Chondrocyte (in vitro differentiated cells): ENCODE measurements at regions not wholly inside any gene's neighbourhood (a gene's known extent, or its start where the extent isn't known, plus 50 kb on each side); places are given as distances from the start of the nearest gene placed in this dataset.

ENCODE experiments used
- DNase-seq: peaks from one replicate; pipeline ENCODE4 v3.0.0; 2021; ENCODE audit warnings: mixed read lengths, low spot score
- H3K27ac Mint-ChIP-seq: one replicate; pipeline ENCODE4 v1.8.0; 2021; ENCODE audit warnings: mild to moderate bottlenecking, moderate library complexity, mixed read lengths; ENCODE audit not compliant: unreplicated experiment
- H3K27me3 Mint-ChIP-seq: 2 replicates; pipeline ENCODE4 v1.8.0; 2021; ENCODE audit warnings: low read depth, mixed read lengths
- H3K36me3 Mint-ChIP-seq: 2 replicates; pipeline ENCODE4 v1.8.0; 2021; ENCODE audit warnings: low read depth, mixed read lengths
- H3K4me1 Mint-ChIP-seq: 2 replicates; pipeline ENCODE4 v1.8.0; 2021; ENCODE audit warnings: low read depth, mild to moderate bottlenecking, mixed read lengths
- H3K4me3 Mint-ChIP-seq: one replicate; pipeline ENCODE4 v1.8.0; 2021; ENCODE audit warnings: mild to moderate bottlenecking, moderate library complexity, mixed read lengths; ENCODE audit not compliant: unreplicated experiment
- H3K9me3 Mint-ChIP-seq: 2 replicates; pipeline ENCODE4 v1.8.0; 2021; ENCODE audit warnings: low read depth, mixed read lengths
- CTCF ChIP-seq: fragments of 200-600 bp; sonication (generic); IDR thresholded peaks from 2 replicates; pipeline ENCODE4 v1.5.0; 2021; ENCODE audit warnings: antibody characterized with exemption, mild to moderate bottlenecking, moderate library complexity

GRCh38 chr6:87995461-87995860 is 52.2 kb upstream of the SPACA1 start:
- no peaks in the 10 kb centered on the region for H3K4me1 Mint-ChIP-seq
- no peak overlapping the region for H3K4me3 Mint-ChIP-seq
- H3K36me3 Mint-ChIP-seq, result no peaks in the 10 kb centered on the region
- H3K27me3 Mint-ChIP-seq, result peaks cover 24% of the 10 kb centered on the region
- no peak for TF ChIP-seq CTCF
- H3K9me3 Mint-ChIP-seq, result no peaks in the 10 kb centered on the region
- no peak for DNase-seq
- no peak overlapping the region for H3K27ac Mint-ChIP-seq

DNA sequence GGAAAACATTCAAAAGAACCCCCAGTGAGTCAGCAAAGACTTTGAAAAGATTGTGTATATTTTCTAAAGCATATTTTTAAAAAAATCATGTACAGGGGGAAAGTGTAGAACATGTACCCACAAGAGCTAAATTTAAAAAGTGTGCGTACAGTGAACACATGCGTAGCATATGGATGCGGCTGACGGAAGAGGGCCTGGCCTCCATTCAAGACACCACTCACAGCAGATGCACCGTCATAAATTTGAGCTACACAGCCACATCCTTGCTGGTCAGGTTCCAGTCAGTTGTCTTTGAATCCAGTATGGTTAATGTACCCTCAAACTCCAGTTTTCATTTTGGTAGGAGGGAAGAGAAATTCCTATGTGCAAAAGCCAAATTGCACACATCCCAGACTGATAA is 54.3 kb upstream of the SPACA1 start:
- TF ChIP-seq CTCF, result no peak
- Mint-ChIP-seq H3K27ac (no peak overlapping the region), H3K27me3 (peaks cover 21% of the 10 kb centered on the region), H3K36me3 (no peaks in the 10 kb centered on the region), H3K4me1 (no peaks in the 10 kb centered on the region), H3K9me3 (no peaks in the 10 kb centered on the region), H3K4me3 (no peak overlapping the region)
- DNase-seq, result no peak

GRCh38 chr6:87990871-87991270 is 56.8 kb upstream of the SPACA1 start:
- no peak overlapping the region for H3K27ac Mint-ChIP-seq
- no peak for TF ChIP-seq CTCF
- no peak for DNase-seq
- H3K27me3 Mint-ChIP-seq, result peaks cover 14% of the 10 kb centered on the region
- H3K36me3 Mint-ChIP-seq, result no peaks in the 10 kb centered on the region
- no peak overlapping the region for H3K4me3 Mint-ChIP-seq
- H3K9me3 Mint-ChIP-seq, result peaks cover 6% of the 10 kb centered on the region
- no peaks in the 10 kb centered on the region for H3K4me1 Mint-ChIP-seq

- Mint-ChIP-seq H3K9me3 (no peaks in the 10 kb centered on the region), H3K27ac (no peak overlapping the region), H3K36me3 (no peaks in the 10 kb centered on the region), H3K4me1 (no peaks in the 10 kb centered on the region), H3K4me3 (no peak overlapping the region), H3K27me3 (peaks cover 30% of the 10 kb centered on the region)
- no peak for DNase-seq
- TF ChIP-seq CTCF, result no peak
These were observed 65.5 kb upstream of the SPACA1 start for GRCh38 chr6:87982134-87982533.

DNA sequence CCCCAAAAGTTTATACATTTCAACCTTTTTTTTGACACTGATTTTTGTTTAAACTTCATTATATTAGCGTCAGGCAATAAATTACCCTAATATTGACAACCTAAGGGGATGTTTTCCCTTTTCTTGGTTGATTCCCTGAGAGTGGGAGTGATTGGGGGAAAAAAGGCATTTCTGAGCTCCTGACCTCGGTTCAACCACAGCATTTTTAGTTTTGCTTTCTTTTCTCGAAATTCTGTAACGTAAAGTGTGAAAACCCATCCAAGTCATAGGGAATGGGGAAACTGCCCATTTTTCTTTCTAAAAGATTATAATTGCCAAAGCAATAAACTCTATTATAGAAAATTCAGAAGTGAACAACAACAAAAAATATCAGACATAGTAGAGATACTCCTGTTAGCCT is 67.9 kb upstream of the SPACA1 start:
- no peak for DNase-seq
- Mint-ChIP-seq H3K4me3 (no peak overlapping the region), H3K4me1 (no peaks in the 10 kb centered on the region), H3K27me3 (peaks cover 37% of the 10 kb centered on the region), H3K9me3 (no peaks in the 10 kb centered on the region), H3K36me3 (no peaks in the 10 kb centered on the region), H3K27ac (no peak overlapping the region)
- no peak for TF ChIP-seq CTCF
